ENCODE measurements at regions not wholly inside any gene's neighbourhood (a gene's known extent, or its start where the extent isn't known, plus 50 kb on each side); places are given as distances from the start of the nearest gene placed in this dataset.

DNA sequence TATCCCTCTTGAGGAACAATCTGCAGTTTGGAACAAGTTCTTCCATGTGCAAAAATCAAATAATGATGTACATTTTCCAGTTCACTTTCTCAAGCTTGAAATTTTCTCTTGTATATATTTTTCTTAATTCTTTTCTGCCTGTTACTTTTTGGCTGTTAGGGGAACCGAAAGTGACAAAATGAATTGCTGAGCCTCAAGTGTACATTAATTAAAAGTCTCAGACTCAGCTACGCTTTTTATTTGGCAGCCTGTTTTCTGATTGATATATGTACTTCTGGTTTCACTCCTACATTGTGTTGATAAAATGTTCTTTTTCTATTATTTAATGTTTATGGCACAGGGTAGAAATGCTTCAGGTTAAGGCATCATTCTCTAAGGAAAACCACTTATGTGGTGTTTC is 999.5 kb downstream of the PDHA2 start:
- Mint-ChIP-seq H3K9me3 (no peaks in the 10 kb centered on the region), H3K36me3 (ENCODE audit: low read depth) (no peaks in the 10 kb centered on the region), H3K27me3 (ENCODE audit: low read depth, poor library complexity) (no peaks in the 10 kb centered on the region), H3K4me3 (no peak overlapping the region), H3K4me1 (no peaks in the 10 kb centered on the region), H3K27ac (no peak overlapping the region)
- TF ChIP-seq, protein P1, sequence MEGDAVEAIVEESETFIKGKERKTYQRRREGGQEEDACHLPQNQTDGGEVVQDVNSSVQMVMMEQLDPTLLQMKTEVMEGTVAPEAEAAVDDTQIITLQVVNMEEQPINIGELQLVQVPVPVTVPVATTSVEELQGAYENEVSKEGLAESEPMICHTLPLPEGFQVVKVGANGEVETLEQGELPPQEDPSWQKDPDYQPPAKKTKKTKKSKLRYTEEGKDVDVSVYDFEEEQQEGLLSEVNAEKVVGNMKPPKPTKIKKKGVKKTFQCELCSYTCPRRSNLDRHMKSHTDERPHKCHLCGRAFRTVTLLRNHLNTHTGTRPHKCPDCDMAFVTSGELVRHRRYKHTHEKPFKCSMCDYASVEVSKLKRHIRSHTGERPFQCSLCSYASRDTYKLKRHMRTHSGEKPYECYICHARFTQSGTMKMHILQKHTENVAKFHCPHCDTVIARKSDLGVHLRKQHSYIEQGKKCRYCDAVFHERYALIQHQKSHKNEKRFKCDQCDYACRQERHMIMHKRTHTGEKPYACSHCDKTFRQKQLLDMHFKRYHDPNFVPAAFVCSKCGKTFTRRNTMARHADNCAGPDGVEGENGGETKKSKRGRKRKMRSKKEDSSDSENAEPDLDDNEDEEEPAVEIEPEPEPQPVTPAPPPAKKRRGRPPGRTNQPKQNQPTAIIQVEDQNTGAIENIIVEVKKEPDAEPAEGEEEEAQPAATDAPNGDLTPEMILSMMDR (IDR thresholded peaks at IDR 0.05), result no peak
- no peak for DNase-seq

DNA sequence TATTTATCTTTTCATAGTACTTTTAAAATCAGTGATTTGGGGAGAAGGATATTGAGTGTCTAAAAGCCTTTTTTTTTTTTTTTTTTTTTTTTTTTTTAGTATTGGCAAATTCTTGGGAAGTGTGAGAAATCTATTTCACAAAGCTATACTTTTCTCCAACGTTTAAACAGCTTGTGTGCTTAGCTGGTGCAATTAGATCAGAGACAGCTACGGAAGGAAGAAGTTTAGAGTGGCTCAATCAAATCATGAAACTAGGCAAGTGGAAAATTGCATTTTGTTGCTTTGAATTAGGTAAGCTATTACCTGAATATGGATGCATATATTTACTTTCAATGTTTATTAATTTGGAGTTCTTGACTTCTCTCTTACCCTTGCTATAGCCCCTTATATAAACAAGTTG is 1001.9 kb downstream of the PDHA2 start:
- Mint-ChIP-seq H3K36me3 (ENCODE audit: low read depth) (no peaks in the 10 kb centered on the region), H3K4me3 (no peak overlapping the region), H3K27me3 (ENCODE audit: low read depth, poor library complexity) (no peaks in the 10 kb centered on the region), H3K27ac (no peak overlapping the region), H3K9me3 (no peaks in the 10 kb centered on the region), H3K4me1 (no peaks in the 10 kb centered on the region)
- no peak for DNase-seq
- TF ChIP-seq, protein P1 (IDR thresholded peaks at IDR 0.05), result no peak

GRCh38 chr4:96844858-96845490 is 1005.1 kb downstream of the PDHA2 start:
- no peaks in the 10 kb centered on the region for H3K36me3 Mint-ChIP-seq (ENCODE audit: low read depth)
- no peaks in the 10 kb centered on the region for H3K27me3 Mint-ChIP-seq (ENCODE audit: low read depth, poor library complexity)
- TF ChIP-seq, protein P1 (IDR thresholded peaks at IDR 0.05), result no peak
- H3K4me3 Mint-ChIP-seq, result no peak overlapping the region
- no peak overlapping the region for H3K27ac Mint-ChIP-seq
- H3K4me1 Mint-ChIP-seq, result no peaks in the 10 kb centered on the region
- H3K9me3 Mint-ChIP-seq, result no peaks in the 10 kb centered on the region
- DNase-seq, result no peak

- no peak for DNase-seq
- H3K27ac Mint-ChIP-seq, result no peak overlapping the region
- TF ChIP-seq, protein P1 (IDR thresholded peaks at IDR 0.05), result no peak
- no peaks in the 10 kb centered on the region for H3K9me3 Mint-ChIP-seq
- H3K27me3 Mint-ChIP-seq (ENCODE audit: low read depth, poor library complexity), result no peaks in the 10 kb centered on the region
- H3K4me1 Mint-ChIP-seq, result no peaks in the 10 kb centered on the region
- H3K36me3 Mint-ChIP-seq (ENCODE audit: low read depth), result no peaks in the 10 kb centered on the region
- no peak overlapping the region for H3K4me3 Mint-ChIP-seq
Observed at GRCh38 chr4:96845819-96846218, 1005.9 kb downstream of the PDHA2 start.

DNA sequence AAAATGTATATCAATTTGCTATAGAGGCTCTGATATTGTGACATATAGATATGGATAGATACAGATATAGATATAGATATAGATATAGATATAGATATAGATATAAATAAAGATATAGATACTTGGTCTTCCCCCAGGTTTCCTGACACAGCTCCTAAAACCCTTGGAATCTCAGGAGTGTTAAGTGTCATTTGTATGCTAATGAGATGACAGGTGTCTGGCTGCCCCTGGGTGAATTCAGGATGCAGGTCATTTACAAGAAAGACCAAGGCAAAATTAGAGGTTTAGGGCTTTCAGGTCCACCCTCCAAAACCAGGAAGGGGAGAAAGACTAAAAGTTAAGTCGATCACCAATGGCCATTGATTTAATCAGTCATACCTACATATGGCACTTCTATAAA is 1034.8 kb downstream of the PDHA2 start:
- Mint-ChIP-seq H3K4me1 (no peaks in the 10 kb centered on the region), H3K36me3 (ENCODE audit: low read depth) (no peaks in the 10 kb centered on the region), H3K27ac (no peak overlapping the region), H3K4me3 (no peak overlapping the region), H3K27me3 (ENCODE audit: low read depth, poor library complexity) (peaks cover 2% of the 10 kb centered on the region), H3K9me3 (peaks cover 21% of the 10 kb centered on the region)
- no peak for DNase-seq
- TF ChIP-seq, protein P1 (IDR thresholded peaks at IDR 0.05), result no peak

DNA sequence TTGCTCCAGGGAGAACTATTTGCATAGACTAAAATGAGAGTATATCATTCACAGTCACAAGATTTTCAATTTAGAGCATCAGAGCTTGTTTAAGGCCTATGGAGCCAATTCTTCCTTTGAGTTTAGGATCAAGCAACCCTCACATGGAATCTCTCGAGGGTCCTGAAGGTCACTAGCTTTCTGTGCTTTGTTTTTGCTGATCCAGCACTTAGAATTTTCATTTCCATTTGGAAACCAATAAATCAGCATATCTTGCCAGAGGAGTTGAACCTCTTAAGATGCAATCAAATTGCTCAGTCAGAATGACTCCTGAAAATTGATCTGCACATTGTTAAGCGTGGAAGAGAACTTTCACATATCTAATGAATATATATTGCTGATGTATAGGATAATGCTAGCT is 1039.6 kb downstream of the PDHA2 start:
- no peak for DNase-seq
- H3K36me3 Mint-ChIP-seq (ENCODE audit: low read depth), result no peaks in the 10 kb centered on the region
- TF ChIP-seq, protein P1 (IDR thresholded peaks at IDR 0.05), result no peak
- no peaks in the 10 kb centered on the region for H3K4me1 Mint-ChIP-seq
- H3K27ac Mint-ChIP-seq, result no peak overlapping the region
- no peak overlapping the region for H3K4me3 Mint-ChIP-seq
- H3K27me3 Mint-ChIP-seq (ENCODE audit: low read depth, poor library complexity), result peaks cover 2% of the 10 kb centered on the region
- peaks cover 21% of the 10 kb centered on the region for H3K9me3 Mint-ChIP-seq
